Stimulated activated CD8-positive, alpha-beta memory T cell treated with anti-CD3 and anti-CD28 coated beads, Interleukin-15, amount 100 ng/mL, for 48 hours (primary cell): ENCODE measurements at regions not wholly inside any gene's neighbourhood (a gene's known extent, or its start where the extent isn't known, plus 50 kb on each side); places are given as distances from the start of the nearest gene placed in this dataset.

Experiments used
- DNase-seq, 2 donors: peaks; one replicate each; pipeline ENCODE4 v3.0.0-alpha.2; 2020; ENCODE audit warnings: low read depth in 2 of 2

- DNase-seq: no peak
Measured at GRCh38 chr10:78798976-78799730, 269.6 kb upstream of the ZMIZ1 start.

- no peak for DNase-seq
Measured at GRCh38 chr10:78800006-78800405, 268.8 kb upstream of the ZMIZ1 start.

GRCh38 chr10:78800535-78801320 lies 268.0 kb upstream of the ZMIZ1 start:
- DNase-seq: no peak

GRCh38 chr10:78802431-78802830 lies 266.3 kb upstream of the ZMIZ1 start:
- DNase-seq: no peak

GRCh38 chr10:78802866-78803265 lies 265.9 kb upstream of the ZMIZ1 start:
- no peak for DNase-seq

GRCh38 chr10:78803710-78804109 lies 265.1 kb upstream of the ZMIZ1 start:
- no peak for DNase-seq

- no peak for DNase-seq
Measured at GRCh38 chr10:78804411-78805032, 264.2 kb upstream of the ZMIZ1 start.

- DNase-seq: no peak
Measured at GRCh38 chr10:78805176-78805575, 263.6 kb upstream of the ZMIZ1 start.

GRCh38 chr10:78806681-78807221 lies 262.0 kb upstream of the ZMIZ1 start:
- no peak for DNase-seq

GRCh38 chr10:78807504-78808203 lies 261.1 kb upstream of the ZMIZ1 start:
- no peak for DNase-seq

- no peak for DNase-seq
Measured at GRCh38 chr10:78808286-78808685, 260.5 kb upstream of the ZMIZ1 start.

- DNase-seq: no peak
Measured at GRCh38 chr10:78808736-78809367, 259.9 kb upstream of the ZMIZ1 start.

- DNase-seq: no peak
Measured at GRCh38 chr10:78811174-78811573, 257.6 kb upstream of the ZMIZ1 start.

- DNase-seq: no peak
Measured at GRCh38 chr10:78812571-78813318, 256.0 kb upstream of the ZMIZ1 start.

- DNase-seq: no peak
Measured at GRCh38 chr10:78813526-78813925, 255.2 kb upstream of the ZMIZ1 start.

GRCh38 chr10:78813998-78814399 lies 254.8 kb upstream of the ZMIZ1 start:
- DNase-seq: no peak

- DNase-seq: no peak
Measured at GRCh38 chr10:78814407-78814806, 254.4 kb upstream of the ZMIZ1 start.

- DNase-seq: no peak
Measured at GRCh38 chr10:78815702-78816334, 252.9 kb upstream of the ZMIZ1 start.

GRCh38 chr10:78817361-78817760 lies 251.4 kb upstream of the ZMIZ1 start:
- no peak for DNase-seq

- DNase-seq: no peak
Measured at GRCh38 chr10:78817804-78818203, 251.0 kb upstream of the ZMIZ1 start.
